ENCODE measurements at regions not wholly inside any gene's neighbourhood (a gene's known extent, or its start where the extent isn't known, plus 50 kb on each side); places are given as distances from the start of the nearest gene placed in this dataset.

DNA sequence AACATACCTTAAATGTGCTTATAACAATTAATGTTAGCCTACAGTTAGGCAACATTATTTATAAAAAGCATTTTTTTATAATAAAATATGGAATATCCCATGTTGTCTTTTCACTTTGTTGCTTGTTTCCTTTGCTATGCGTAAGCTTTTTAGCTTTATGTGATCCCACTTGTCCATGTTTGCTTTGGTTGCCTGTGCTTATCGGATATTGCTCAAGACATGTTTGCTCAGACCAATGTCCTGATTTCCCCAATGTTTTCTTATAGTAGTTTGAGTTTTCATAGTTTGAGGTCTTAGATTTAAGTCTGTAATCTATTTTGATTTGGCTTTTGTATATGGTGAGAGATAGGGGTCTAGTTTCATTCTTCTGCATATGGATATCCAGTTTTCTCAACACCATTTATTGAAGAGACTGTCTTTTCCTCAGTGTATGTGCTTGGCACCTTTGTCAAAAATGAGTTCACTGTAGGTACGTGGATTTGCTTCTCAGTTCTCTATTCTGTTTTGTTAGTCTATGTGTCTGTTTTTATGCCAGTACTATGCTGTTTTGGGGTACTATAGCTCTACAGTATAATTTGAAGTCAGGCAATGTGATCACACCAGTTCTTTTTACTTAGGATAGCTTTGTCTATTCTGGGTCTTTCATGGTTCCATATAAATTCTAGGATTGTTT is 592.7 kb upstream of the SEMA6D start:
- POLR2A ChIA-PET = no interaction called here
- H3K4me3 Mint-ChIP-seq = no peak overlapping the region

More for the DNA sequence above, 592.7 kb upstream of the SEMA6D start:
- Mint-ChIP-seq H3K36me3 (peaks cover 7% of the 10 kb centered on the region; the same call in 1 of the 2 replicates), H3K9me3 (peaks cover 36% of the 10 kb centered on the region), H3K27ac (no peak overlapping the region), H3K27me3 (ENCODE audit: low read depth) (no peaks in the 10 kb centered on the region), H3K4me1 (no peaks in the 10 kb centered on the region)
- no peak for TF ChIP-seq NFATC4 (CRISPR knock-in tag; IDR thresholded peaks at IDR 0.05)
- TF ChIP-seq, protein P1, sequence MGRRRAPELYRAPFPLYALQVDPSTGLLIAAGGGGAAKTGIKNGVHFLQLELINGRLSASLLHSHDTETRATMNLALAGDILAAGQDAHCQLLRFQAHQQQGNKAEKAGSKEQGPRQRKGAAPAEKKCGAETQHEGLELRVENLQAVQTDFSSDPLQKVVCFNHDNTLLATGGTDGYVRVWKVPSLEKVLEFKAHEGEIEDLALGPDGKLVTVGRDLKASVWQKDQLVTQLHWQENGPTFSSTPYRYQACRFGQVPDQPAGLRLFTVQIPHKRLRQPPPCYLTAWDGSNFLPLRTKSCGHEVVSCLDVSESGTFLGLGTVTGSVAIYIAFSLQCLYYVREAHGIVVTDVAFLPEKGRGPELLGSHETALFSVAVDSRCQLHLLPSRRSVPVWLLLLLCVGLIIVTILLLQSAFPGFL (CRISPR knock-in tag; IDR thresholded peaks at IDR 0.05; ENCODE audit: borderline replicate concordance) = no peak
- no peak for TF ChIP-seq AFF4 (CRISPR knock-in tag; IDR thresholded peaks at IDR 0.05; ENCODE audit: borderline replicate concordance)
- TF ChIP-seq FOXK1 (CRISPR knock-in tag; IDR thresholded peaks at IDR 0.05) = no peak
- no peak for TF ChIP-seq RORB (CRISPR knock-in tag; IDR thresholded peaks at IDR 0.05)
- no peak for TF ChIP-seq FOXP4 (CRISPR knock-in tag; IDR thresholded peaks at IDR 0.05)
- no peak for TF ChIP-seq USF2 (CRISPR knock-in tag; IDR thresholded peaks at IDR 0.05)
- TF ChIP-seq, protein P2, sequence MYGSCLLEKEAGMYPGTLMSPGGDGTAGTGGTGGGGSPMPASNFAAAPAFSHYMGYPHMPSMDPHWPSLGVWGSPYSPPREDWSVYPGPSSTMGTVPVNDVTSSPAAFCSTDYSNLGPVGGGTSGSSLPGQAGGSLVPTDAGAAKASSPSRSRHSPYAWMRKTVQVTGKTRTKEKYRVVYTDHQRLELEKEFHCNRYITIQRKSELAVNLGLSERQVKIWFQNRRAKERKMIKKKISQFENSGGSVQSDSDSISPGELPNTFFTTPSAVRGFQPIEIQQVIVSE (CRISPR knock-in tag; IDR thresholded peaks at IDR 0.05; ENCODE audit: borderline replicate concordance) = no peak
- TF ChIP-seq MYBL2 (CRISPR knock-in tag; IDR thresholded peaks at IDR 0.05) = no peak
- TF ChIP-seq ZSCAN18 (CRISPR knock-in tag; IDR thresholded peaks at IDR 0.05) = no peak
- TF ChIP-seq ATF1 (CRISPR knock-in tag; IDR thresholded peaks at IDR 0.05) = no peak
- TF ChIP-seq, protein P3, sequence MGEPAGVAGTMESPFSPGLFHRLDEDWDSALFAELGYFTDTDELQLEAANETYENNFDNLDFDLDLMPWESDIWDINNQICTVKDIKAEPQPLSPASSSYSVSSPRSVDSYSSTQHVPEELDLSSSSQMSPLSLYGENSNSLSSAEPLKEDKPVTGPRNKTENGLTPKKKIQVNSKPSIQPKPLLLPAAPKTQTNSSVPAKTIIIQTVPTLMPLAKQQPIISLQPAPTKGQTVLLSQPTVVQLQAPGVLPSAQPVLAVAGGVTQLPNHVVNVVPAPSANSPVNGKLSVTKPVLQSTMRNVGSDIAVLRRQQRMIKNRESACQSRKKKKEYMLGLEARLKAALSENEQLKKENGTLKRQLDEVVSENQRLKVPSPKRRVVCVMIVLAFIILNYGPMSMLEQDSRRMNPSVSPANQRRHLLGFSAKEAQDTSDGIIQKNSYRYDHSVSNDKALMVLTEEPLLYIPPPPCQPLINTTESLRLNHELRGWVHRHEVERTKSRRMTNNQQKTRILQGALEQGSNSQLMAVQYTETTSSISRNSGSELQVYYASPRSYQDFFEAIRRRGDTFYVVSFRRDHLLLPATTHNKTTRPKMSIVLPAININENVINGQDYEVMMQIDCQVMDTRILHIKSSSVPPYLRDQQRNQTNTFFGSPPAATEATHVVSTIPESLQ (CRISPR knock-in tag; IDR thresholded peaks at IDR 0.05) = no peak
- CTCF ChIA-PET = no interaction called here
- ATAC-seq (no peak), DNase-seq (ENCODE audit: low spot score) (no peak)

All from WTC11 (cell line).